Sciatic nerve (tissue), 2 donors: ENCODE measurements at regions not wholly inside any gene's neighbourhood (a gene's known extent, or its start where the extent isn't known, plus 50 kb on each side); places are given as distances from the start of the nearest gene placed in this dataset.

Source experiments
- ATAC-seq: fragments of 200-7000 bp; cut with Tn5 transposase; one replicate; pipeline ENCODE4 v1.9.1; 2020; ENCODE audit warnings: mild to moderate bottlenecking, moderate library complexity
- DNase-seq: peaks from one replicate; pipeline ENCODE4 v3.0.0-alpha.2; 2020; ENCODE audit warnings: low spot score
- intact Hi-C: fragments of 100-400 bp; cut with DNase I; formaldehyde crosslinking; loops from one replicate; pipeline ENCODE4 v1.14.2; 2022
- donor health status: DM: no; HTN: no; CAD: no.
- donor health status: DM: no; HTN: no; CAD: no.

DNA sequence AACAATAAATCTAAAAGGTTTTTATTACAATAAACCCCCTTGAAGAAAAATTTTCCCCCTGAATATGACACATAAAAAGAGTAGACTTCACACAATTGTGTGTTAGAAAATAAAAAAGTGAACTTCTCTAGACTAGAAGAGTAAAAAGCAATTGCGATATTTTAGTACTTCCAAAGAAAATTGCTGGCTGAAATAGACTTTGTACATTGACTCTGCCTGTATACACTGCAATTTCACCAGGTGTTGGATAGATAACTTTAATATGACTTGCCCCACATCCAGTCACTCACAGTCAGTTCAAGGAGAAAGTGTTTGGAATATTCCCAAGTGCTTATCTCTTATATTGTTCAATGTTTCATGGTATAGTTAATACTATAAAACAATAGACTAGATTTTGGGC lies 1780.1 kb upstream of the PCDH20 start:
- ATAC-seq: no peak
- no peak for DNase-seq
- intact Hi-C loops: no loop called here

DNA sequence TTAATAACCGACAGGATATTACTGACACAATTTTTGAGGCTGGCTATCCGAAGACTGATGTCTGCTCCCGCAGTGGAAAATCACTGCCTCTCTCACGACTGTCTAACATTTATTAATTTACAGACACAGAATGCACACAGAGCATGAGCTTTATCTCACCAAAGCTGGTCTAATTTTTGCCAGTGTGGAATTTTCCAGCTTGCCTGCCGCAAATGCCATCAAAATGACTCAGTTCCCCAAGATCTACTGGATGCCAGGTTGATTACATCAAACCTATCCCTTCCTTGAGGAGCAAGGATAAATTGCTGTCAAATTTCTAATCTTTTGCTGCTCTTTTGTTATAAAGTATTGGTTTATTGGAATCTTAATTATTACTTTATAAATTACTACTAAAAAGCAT lies 1775.1 kb upstream of the PCDH20 start:
- intact Hi-C loops: no loop called here
- DNase-seq (no peak), ATAC-seq (no peak)

DNA sequence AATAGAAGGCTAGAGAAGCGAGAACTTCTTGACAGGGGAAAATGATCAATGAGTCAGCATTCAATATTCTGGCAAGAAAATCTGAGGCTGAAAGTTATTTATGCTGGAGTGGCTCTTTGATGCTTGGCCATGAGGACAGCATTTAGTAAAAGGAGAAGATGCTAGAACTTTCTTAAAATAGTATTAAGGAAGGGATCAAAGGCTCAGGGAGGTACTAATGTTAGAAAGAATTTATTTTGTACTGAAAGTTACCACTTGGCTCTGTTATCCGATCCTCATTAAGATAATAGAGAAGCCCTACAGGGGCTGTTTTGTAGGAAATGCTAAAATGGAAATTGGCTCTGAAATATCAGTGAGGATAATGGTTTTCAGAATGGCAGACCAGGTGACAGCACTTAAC lies 1774.6 kb upstream of the PCDH20 start:
- DNase-seq: no peak
- intact Hi-C loops: no loop called here
- no peak for ATAC-seq

DNA sequence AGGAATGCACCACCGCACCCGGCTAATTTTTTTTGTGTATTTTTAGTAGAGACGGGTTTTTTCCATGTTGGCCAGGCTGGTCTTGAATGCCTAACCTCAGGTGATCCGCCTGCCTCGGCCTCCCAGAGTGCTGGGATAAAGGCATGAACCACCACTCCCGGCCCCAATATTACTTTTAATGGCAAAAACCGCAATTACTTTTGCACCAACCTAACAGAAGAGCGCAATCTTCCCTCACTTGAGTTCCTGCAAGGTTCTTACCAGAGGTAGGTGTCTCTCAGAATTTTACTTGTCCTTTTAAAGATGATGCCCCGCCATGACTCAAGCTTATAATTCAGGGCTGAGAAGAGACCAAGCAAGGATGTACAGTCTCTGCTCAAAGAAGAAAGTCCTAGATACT lies 1774.1 kb upstream of the PCDH20 start:
- intact Hi-C loops: no loop called here
- no peak for ATAC-seq
- no peak for DNase-seq

GRCh38 chr13:63184693-63185092 lies 1769.0 kb upstream of the PCDH20 start:
- DNase-seq (no peak), ATAC-seq (no peak)
- intact Hi-C loops: no loop called here

GRCh38 chr13:63175536-63175935 lies 1759.9 kb upstream of the PCDH20 start:
- intact Hi-C loops: no loop called here
- ATAC-seq (no peak), DNase-seq (no peak)

DNA sequence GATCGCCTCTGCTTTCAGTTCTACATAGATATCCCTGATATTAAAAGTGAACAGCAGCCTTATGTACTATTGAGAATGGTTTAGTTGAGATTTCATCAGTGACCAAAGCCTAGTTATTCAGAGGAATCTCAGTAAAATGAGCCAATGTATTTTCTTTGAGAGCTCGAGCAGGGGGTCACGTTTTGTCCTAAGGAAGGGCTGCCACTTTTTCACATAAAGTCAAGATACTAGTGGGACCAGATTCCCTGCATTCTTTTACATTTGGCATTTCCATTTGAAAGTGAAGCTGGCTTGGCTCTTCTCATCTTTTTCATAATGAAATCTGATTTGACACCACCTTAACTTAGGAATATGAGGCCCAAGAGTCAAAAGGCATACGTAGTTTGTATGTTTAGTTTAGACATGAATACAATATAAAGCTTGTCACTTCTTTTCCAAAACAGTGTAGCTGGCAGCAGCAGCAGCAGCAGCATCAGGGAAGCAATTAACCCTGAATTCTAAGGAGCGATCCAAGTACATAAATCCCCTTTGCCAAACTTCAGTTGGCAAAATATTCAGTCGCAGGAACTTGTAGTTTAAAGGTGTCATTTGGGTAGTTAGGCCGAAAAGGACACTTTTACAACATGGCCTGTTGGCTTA lies 1752.2 kb upstream of the PCDH20 start:
- DNase-seq: no peak
- intact Hi-C loops: no loop called here
- no peak for ATAC-seq

GRCh38 chr13:63166345-63166744 lies 1750.7 kb upstream of the PCDH20 start:
- no peak for DNase-seq
- intact Hi-C loops: no loop called here
- ATAC-seq: no peak

DNA sequence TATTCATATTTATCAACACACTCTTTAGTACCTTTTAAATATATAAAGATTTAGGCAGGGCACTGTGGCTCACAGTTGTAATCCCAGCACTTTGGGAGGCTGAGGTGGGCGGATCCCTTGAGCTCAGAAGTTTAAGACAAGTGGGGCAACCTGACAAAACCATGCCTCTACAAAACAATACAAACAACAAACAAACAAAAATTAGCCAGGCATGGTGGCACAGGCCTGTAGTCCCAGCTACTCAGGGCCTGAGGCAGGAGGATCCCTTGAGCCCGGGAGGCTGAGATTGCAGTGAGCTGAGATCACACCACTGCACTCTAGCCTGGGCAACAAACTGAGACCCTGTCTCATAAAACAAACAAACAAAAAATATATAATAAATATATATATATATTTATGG lies 1748.3 kb upstream of the PCDH20 start:
- no peak for DNase-seq
- ATAC-seq: no peak
- intact Hi-C loops: no loop called here

GRCh38 chr13:63161219-63161618 lies 1745.6 kb upstream of the PCDH20 start:
- ATAC-seq (no peak), DNase-seq (no peak)
- intact Hi-C loops: no loop called here

DNA sequence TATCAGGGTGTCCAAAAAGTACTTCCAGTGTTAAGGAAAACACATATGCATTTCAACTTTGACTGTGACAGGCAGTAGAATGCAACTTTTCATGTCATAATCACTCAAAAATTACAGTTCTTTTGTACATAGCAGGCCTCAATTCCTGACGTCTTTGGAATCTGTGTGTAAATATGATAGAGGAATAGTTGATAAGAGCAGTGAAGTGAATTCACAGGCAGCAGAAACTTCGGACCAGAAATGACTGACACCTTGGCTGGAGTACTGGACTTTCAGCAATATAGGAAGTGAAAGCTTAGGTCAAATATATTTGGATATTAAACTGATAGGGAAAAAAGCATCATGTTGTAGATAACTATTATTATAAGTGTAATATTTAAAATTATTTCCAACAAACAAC lies 1741.2 kb upstream of the PCDH20 start:
- intact Hi-C loops: no loop called here
- DNase-seq (no peak), ATAC-seq (no peak)

- intact Hi-C loops: no loop called here
- DNase-seq (no peak), ATAC-seq (no peak)
Observed at GRCh38 chr13:63149375-63149774, 1733.7 kb upstream of the PCDH20 start.

GRCh38 chr13:63139277-63139676 lies 1723.6 kb upstream of the PCDH20 start:
- ATAC-seq (no peak), DNase-seq (no peak)
- intact Hi-C loops: no loop called here

DNA sequence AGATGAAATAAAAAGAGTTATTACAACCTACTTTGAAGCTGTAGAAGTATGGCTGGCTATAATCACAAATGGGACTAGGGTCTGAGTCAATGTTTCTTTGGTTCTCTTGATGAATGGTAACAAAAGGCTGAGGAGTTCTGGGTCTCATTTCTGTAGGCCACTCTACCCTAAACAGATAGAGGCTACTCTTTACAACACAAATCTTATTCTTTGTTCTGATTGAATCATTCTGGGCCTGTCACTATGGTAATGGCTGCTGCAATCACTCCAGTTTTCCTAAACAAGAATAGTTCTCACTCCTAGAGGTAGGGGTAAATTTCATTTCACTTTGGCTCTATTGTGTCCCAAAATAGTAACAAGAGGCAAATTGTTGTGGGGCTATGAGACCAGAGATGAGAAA lies 1714.3 kb upstream of the PCDH20 start:
- intact Hi-C loops: no loop called here
- ATAC-seq (no peak), DNase-seq (no peak)

- ATAC-seq (no peak), DNase-seq (no peak)
- intact Hi-C loops: no loop called here
Observed at GRCh38 chr13:63128716-63129115, 1713.1 kb upstream of the PCDH20 start.

DNA sequence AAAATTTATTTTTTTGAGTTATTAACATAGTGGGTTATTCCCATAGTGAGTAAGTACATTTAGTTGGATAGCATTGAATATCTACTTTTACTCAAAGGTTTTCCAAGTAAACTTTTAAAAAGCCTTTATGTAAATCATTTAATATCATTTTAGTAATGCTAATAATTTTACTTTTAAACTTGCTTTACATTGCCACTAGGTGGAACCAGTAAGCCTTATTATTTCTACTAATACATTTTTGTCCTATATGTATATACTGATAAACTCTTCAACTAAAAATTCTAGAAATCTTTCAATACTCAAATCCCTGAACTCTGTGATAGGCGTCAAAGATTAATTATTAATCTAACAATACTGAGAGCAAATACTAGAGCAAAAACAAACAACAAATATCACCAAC lies 1709.2 kb upstream of the PCDH20 start:
- DNase-seq (no peak), ATAC-seq (no peak)
- intact Hi-C loops: no loop called here

DNA sequence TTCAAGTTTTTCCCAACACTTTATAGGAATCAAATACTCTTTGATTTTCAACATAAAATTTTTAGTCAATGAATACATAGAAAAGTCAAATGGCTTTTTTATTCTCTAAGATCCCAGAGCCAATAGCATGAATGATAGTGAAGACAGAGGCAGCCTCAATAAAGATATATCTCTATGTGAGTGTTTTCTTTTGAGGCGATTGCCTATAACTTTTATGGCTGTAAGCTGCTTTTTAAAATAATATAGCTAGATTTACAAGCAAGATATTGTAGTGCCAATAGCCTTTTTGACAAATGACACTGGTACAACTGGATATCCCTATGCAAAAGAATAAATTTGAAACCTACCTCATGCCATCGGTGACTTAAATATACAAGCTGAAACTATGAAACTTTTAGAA lies 1705.2 kb upstream of the PCDH20 start:
- ATAC-seq: no peak
- intact Hi-C loops: no loop called here
- no peak for DNase-seq

DNA sequence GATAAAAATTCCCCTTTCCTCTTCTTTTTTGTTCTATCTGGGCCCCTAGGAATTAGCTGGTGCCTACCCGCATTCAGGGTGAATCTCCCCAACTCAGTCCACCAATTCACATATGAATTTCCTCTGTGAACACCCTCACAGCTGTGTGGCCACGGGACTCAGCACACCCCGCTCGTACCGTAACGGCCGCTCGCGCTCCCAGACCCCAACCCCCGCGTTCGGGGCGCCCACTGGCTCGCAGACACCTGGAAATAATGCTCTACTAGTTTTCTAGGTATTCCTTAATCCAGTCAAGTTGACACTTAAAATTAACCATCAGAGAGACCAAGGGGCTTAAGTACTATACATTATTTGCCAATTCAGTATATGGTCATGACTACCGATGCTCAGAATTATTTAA lies 1702.1 kb upstream of the PCDH20 start:
- no peak for ATAC-seq
- DNase-seq: no peak
- intact Hi-C loops: no loop called here

GRCh38 chr13:63112799-63113395 lies 1697.2 kb upstream of the PCDH20 start:
- DNase-seq (no peak), ATAC-seq (no peak)
- intact Hi-C loops: no loop called here

- ATAC-seq (no peak), DNase-seq (no peak)
- intact Hi-C loops: no loop called here
Observed at GRCh38 chr13:63110466-63110865, 1694.8 kb upstream of the PCDH20 start.

GRCh38 chr13:63107179-63107943 lies 1691.7 kb upstream of the PCDH20 start:
- intact Hi-C loops: no loop called here
- ATAC-seq (no peak), DNase-seq (no peak)
